ENCODE measurements at regions not wholly inside any gene's neighbourhood (a gene's known extent, or its start where the extent isn't known, plus 50 kb on each side); places are given as distances from the start of the nearest gene placed in this dataset.
"Not testable (repeated sequence)": the region's sequence is repeated elsewhere in the genome, so short reads cannot be mapped to it uniquely, and the experiment has no call there.

DNA sequence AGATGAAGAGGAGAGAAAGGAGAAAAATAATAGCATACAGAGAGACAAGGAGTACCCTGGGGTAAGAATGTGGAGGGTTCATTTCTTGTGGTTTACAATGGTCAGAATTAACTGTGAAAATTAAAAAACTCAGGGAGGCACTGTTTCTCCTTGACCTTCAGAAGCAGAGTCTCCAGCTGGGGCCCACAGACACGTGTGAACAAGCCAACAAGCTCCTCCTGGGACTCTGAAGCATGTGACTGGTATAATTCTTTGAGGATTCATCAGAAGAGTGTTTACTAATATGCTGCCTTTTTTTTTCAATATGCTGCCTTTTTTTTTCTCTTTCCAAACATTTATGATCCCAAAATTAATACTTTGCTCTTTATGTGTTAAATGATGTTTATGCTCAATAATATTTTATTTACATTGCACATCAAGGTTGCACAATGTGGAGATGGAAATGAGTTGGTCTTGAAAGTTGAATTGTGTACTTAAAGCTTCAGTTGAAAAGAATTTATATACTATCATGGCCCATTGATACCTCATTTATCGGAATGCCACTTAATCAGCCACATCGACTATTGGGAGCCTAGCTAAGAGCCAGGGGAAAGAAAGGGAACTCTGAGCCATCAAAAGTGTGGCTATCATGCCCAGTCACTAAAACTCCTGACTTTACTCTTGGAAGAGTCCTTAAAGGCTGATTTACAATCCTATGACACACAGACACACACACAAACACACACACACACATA is 134.7 kb upstream of the RHOBTB1 start:
- DNase-seq, result no peak

DNA sequence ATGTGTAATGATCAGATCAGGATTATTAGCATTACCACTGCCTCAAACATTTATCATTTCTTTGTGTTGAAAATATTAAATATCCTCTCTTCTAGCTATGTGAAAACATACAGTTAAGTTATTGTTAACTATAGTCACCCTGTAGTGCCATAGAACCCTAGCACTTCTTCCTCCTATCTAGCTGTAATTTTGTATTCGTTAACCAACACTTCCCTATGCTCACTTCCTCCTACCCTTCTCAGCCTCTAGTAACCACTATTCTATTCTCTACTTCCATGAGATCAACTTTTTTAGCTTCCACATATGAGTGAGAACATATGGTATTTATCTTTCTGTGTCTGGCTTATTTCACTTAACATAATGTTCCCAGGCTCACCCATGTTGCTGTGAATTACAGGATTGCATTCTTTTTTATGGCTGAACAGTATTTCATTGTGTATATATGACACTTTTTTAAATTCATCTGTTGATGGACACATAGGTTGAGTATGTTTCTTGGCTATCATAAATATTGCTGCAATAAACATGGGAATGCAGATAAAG is 132.7 kb upstream of the RHOBTB1 start:
- DNase-seq, result no peak

DNA sequence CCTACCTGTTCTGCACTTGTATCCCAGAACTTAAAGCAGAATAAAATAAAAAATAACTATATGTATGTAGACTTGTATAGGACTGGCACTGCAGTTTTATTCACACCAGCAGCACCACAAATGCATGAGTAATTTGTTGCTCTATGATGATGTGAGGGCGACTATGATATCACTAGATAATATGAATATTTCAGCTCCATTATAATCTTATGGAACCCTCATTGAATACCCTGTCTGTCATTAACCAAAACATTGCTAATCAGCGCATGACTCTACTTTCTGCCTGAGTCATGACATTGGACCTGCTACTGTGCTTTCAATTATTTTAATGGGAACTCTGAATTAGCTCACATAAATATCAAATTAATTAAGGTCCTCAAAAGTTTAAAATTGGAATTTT is 129.4 kb upstream of the RHOBTB1 start:
- DNase-seq, result no peak

- DNase-seq, result no peak
These were observed 127.6 kb upstream of the RHOBTB1 start for GRCh38 chr10:61071580-61071979.

- no peak for DNase-seq
These were observed 124.5 kb upstream of the RHOBTB1 start for GRCh38 chr10:61068471-61068870.

GRCh38 chr10:61067671-61068336 is 123.8 kb upstream of the RHOBTB1 start:
- no peak for DNase-seq

GRCh38 chr10:61066661-61067344 is 122.8 kb upstream of the RHOBTB1 start:
- DNase-seq, result no peak

- no peak for DNase-seq
These were observed 121.1 kb upstream of the RHOBTB1 start for GRCh38 chr10:61065051-61065450.

DNA sequence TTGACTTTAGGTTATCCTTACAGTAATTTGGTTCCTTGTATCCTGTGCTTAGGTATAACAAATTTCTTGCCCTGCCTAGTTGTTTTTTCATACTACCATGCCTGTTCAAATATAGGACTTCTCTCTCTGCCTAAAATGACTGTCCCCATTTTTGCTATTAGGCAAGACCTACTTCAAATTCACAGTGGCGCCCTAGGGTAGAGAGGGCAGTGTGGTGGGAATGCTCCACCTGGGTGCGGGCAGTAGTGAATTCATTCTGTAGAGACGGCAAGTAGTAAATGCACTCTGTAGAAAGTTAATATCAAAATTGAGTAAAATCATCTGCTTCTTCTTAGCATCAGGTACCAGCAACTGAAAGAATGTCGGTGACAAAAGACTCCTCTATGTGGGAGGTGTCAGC is 120.4 kb upstream of the RHOBTB1 start:
- no peak for DNase-seq

DNA sequence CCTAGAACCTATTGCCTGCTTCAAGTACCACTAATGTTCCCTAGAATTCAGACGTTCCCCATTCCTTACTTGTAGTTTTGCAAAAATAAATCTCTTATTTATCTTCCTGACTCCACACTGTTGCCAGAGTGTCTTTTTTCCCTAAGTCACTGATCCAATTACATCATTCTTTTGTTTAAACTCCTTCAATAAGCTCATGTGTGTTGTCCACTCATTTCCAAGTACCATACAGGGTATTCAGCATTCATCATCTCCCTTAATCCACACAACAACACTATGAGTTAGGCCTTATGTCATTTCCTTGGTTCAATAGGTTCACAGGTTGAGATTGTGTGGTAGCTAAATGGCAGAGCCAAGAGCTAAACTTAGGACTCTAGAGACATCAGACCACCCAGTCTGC is 119.9 kb upstream of the RHOBTB1 start:
- no peak for DNase-seq

DNA sequence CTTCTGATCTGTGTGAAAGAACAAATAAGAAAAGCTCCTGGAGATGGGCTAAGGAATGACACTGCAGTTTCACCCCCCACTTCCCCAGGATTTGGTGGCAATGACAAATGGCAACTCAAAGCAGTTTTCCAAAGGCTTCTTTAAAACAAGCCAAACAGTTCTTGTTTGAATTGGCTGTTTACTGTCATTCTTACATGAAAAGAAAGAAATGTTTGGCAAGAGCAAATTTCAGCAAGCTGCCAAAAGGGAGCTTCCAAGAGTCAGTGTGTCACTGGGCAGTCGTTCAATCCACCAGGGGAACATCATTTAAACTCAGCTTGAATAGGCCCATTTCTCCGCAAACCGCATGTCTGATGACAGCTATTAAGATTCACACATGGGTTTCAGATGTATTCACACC is 119.0 kb upstream of the RHOBTB1 start:
- DNase-seq, result no peak

- no peak for DNase-seq
These were observed 118.0 kb upstream of the RHOBTB1 start for GRCh38 chr10:61061923-61062504.

- no peak for DNase-seq
These were observed 115.7 kb upstream of the RHOBTB1 start for GRCh38 chr10:61059636-61060035.

DNA sequence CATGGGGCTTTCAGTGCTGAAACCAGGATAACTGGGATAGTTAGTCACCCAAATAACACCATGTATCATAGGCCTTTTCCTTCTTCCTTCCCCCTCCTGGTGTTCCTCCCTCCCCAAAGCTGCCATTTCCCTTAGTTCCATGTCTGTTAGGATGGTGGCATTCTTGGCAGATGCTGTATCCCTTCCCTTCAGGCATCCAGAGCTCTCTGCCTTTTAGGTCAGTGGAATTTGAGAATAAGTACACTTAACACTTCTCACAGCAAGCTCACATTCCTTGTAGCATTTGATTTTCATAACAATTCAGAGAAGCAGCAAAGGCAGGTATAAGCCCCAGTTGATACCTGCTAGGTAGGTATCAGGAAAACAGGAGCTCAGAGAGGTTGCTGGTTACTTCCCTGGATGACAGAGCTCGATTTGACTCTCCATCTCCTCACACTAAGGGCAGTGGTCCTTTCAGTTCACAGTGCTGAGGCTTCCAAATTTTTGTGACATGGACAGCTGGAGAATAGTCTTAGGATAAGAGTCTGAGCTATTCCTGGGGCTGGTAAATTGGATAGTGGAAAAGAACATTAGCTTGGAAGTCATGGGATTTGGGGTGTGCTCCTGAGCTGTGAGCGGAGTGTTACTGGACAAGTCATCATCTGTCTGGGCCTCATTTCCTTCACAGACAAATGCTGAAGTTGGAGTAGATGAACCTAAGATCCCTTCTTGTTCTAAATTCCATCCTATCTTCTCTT is 108.7 kb upstream of the RHOBTB1 start:
- no peak for DNase-seq

- no peak for DNase-seq
These were observed 107.4 kb upstream of the RHOBTB1 start for GRCh38 chr10:61051344-61051743.

GRCh38 chr10:61050120-61050745 is 106.2 kb upstream of the RHOBTB1 start:
- DNase-seq, result no peak

GRCh38 chr10:61049386-61049785 is 105.4 kb upstream of the RHOBTB1 start:
- no peak for DNase-seq

DNA sequence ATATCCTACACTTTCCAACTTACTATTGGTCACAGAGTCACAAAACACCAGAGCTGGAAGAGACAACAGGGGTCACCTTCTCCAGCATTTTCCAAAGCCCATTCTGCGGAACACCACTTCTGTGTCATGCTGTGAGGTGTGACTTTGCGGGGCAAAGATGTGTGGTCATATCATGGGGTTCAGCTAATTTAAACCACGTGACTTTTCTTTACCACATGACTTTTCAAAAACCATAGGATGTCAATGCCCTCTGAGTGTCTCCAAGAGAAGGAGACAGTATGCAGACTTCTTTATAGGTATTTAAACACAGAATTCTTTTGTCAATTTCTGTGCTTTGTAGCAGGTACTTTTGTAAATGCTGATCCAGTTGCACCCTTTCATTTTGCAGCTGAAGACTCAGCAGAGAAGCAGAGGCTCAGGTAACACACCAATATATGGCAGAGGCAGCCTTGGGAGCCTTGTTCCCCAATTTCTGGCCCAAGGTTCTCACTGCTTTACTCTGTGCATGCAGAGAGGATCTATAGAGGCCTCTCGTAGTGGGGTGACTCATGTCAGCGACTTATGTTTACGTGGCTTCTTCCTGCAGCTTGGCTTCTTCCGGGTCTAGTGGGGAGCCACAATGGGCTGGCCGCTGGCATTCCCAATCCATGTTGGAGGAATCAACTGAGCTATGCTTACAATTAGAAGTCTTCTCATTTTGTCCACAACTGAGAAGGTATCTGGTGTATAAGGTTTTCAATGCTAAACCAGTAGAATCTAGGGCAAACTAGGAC is 104.0 kb upstream of the RHOBTB1 start:
- DNase-seq, result no peak

GRCh38 chr10:61047081-61047480 is 103.1 kb upstream of the RHOBTB1 start:
- DNase-seq, result no peak

DNA sequence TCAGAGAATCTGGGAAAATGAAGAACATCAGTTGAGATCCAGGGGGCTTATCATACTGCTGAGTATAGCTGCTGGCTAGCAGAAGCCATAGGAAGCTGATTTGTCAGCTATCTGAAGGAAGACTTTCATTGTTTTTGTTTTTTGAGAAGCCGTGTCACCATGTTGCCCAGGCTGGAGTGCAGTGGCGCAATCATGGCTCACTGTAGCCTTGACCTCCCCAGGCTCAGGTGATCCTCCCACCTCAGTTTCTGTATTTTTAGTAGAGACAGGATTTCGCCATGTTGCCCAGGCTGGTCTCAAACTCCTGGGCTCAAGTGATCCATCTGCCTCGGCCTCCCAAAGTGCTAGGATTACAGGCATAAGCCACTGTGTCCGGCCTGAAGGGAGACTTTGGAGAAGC is 101.5 kb upstream of the RHOBTB1 start:
- not testable (repeated sequence) for DNase-seq

GRCh38 chr10:61042533-61042932 is 98.5 kb upstream of the RHOBTB1 start:
- DNase-seq, result no peak

Data from CD4-positive, alpha-beta T cell treated with Interleukin-4 for 1 hour (primary cell).